Stimulated activated CD4-positive, alpha-beta T cell treated with anti-CD3 and anti-CD28 coated beads, Interleukin-15, amount 100 ng/mL, for 48 hours (primary cell): ENCODE measurements at regions not wholly inside any gene's neighbourhood (a gene's known extent, or its start where the extent isn't known, plus 50 kb on each side); places are given as distances from the start of the nearest gene placed in this dataset.

Source experiments
- DNase-seq, 2 donors: peaks; one replicate each; pipeline ENCODE4 v3.0.0-alpha.2; 2020; ENCODE audit warnings: low read depth in 2 of 2

- no peak for DNase-seq
Measured at GRCh38 chr22:49036513-49036912, 791.2 kb downstream of the BRD1 start.

GRCh38 chr22:49035818-49036457 lies 791.7 kb downstream of the BRD1 start:
- DNase-seq, result no peak

DNA sequence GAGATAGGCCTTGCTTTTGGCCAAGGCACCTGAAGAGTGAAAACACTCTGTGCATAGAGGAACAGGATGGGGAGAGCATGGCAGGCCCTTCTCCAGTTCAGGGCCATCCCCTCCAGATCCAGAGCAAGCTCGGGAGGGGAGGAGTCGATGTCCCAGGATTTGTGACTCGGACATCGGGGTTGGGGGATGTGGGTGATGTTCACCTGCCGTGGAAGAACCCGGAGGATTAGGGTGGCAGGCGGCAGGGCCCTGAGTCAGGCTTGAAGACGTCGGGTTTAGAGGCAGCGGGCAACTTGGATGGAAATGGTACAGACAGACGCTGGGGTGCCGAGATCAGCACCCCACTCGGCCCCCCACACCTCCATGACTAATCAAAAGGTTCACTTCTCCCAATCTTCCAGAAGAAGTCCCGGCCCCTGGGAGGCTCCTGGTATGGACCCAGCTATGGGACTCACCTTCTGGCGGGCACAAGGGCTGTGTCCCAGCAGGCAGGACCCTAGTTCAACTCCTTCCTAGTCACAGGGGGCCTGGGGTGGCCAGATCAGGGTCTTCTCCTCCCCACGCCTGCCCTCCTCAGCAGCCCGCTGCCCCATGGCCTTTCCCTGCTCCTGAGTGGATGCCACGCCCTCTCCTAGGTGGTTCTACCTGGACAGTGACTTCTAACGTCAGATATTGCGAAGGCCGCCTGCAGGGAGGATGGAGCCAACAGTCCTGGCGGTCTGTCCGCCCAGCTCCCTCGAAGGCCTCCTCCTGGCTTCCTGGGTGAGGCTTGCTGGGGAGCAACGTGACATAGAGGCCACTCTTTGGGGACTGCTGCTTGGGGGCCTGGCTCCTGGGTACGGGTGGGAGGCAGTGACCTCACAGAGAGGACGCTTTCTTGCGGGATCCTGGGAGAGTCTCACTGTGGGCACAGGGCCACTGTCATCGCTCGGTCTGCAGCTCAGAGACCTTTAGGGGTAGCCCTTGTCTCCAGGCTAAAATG lies 792.5 kb downstream of the BRD1 start:
- DNase-seq, result no peak

DNA sequence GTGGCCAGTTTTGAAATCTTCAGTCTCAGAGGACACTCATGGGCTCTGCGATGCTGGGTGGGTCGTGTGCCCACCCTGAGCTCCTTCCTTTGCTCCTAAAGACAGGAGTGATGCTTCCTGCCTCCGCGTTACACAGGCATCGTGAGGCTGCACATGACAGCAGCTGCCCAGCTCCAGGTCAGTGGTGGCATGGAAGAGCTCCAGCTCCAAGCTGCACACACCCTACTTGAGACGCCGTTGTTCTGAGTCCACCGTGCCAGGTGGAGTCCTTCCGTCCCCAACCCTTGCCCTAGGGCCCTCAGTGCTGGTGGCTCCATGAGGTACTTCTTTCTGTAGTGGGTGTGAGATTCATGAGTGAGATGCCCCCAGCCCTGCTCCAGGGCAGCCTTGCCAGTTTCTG lies 794.1 kb downstream of the BRD1 start:
- DNase-seq, result no peak

DNA sequence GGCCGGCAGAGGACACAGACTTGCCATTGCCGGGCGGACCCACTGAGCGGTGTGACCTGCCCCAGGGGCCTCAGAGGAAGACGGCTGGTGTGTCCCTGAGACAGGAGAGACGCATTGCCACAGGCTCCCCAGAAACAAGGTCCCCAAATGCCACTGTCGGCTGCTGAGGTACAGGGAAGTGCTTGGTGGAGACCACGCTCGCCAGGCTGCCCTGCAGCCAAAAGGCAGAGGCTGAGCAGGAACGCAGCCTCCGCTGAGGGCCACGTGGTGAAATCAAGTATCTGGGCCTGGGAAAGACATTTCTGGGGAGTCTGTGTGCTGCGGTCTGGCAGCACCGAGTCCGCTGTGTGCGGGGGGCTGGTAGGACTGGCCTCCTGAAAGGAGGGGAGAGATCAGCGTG lies 794.9 kb downstream of the BRD1 start:
- no peak for DNase-seq

GRCh38 chr22:49031746-49032330 lies 795.8 kb downstream of the BRD1 start:
- no peak for DNase-seq

DNA sequence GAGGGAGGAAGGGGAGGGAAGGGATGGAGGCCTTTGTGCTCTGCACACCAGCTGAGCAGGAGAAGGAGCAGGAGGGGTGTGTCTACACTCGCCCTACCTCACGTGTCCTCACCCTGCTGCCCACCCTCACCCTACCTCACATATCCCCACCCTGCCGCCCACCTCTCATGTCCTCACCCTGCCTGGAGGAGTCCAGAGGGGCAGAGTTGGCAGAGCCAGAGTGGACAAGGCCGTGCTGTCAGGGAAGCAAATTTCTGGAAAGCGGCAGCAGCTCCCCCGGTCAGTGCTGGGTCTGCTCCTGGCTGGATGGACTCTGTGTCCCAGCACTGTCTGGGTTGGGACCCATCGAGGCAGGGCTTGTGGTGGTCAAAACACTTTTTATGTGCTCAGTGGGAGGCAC lies 799.6 kb downstream of the BRD1 start:
- DNase-seq, result no peak

- DNase-seq, result no peak
Measured at GRCh38 chr22:49027368-49027670, 800.4 kb downstream of the BRD1 start.

- no peak for DNase-seq
Measured at GRCh38 chr22:49026494-49027367, 800.9 kb downstream of the BRD1 start.

GRCh38 chr22:49025791-49026493 lies 801.7 kb downstream of the BRD1 start:
- no peak for DNase-seq

DNA sequence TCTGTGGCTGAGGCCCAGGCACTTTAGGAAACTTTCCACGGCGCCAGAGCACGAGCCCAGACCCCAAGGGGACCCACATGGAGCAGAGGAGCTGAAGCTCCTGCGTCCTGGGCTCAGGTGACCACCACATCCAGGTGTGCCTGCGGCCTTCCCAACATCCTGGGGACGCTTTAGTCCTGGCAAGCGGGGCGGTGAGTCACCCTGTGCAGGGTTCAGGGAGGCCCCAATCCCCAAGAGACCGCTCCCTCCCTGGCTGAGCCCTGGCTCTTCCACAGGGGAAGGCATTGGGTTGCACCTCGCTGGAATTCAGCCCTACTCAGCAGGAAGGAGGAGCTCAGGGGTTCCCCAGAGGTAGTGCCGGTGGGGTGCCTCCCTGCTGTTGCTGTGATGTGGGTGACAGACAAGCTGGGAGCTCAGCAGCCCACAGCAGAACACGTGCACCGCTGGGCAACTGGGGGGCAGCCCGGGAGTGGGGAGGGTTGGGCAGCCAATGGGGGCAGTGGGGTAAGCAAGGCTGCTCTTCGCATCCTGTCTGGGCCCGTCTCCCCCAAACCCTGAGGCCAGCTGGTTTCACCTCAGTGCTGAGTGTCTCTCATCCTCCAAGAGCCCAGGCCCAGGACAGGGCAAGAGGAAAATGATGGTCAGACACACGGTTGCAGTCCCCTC lies 802.8 kb downstream of the BRD1 start:
- no peak for DNase-seq

DNA sequence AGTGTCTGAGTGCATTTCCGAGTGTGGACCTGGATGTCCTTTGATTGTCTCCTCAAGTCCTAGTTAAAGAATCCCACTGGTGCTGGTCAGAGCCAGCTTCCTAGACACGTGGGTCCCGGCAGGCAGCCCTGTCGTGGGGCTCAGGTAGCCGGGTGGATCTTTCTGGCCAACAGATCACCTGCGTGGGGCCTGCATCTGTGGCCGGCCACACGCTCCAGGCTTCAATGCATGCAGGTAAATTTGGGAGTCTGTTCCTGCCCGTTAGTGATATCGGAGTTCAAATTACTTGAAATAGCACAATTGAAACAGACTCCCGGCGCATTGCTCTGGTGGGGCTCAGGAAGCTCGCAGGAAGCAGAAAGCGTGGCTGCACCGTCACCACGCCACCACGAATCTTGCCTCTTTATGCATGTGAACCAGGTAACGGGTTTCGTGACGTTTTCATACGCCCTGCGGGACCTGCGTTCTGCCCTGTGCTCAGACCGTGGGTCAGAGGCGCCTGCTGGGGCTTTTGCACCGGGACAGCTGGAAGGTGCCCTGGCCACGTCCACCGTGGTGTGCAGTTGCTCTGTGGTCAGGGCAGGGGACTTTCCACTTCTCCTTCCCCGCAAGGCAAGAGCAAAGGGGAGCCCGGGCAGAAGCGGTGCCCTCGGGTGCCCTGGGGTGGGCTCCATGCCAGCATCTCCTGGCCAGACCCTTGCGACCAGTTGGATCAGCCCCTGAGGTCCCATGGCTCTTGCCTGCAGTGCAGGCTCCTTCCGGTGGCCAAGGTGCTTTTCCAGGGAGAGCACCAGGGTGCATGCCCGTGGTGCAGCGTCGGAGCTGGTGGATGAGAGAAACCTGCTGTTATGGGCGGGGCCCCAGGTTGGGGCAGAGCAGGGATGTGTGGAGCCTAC lies 803.5 kb downstream of the BRD1 start:
- DNase-seq, result no peak

GRCh38 chr22:49023161-49023878 lies 804.4 kb downstream of the BRD1 start:
- DNase-seq, result no peak

GRCh38 chr22:49022816-49023160 lies 804.9 kb downstream of the BRD1 start:
- DNase-seq, result no peak

DNA sequence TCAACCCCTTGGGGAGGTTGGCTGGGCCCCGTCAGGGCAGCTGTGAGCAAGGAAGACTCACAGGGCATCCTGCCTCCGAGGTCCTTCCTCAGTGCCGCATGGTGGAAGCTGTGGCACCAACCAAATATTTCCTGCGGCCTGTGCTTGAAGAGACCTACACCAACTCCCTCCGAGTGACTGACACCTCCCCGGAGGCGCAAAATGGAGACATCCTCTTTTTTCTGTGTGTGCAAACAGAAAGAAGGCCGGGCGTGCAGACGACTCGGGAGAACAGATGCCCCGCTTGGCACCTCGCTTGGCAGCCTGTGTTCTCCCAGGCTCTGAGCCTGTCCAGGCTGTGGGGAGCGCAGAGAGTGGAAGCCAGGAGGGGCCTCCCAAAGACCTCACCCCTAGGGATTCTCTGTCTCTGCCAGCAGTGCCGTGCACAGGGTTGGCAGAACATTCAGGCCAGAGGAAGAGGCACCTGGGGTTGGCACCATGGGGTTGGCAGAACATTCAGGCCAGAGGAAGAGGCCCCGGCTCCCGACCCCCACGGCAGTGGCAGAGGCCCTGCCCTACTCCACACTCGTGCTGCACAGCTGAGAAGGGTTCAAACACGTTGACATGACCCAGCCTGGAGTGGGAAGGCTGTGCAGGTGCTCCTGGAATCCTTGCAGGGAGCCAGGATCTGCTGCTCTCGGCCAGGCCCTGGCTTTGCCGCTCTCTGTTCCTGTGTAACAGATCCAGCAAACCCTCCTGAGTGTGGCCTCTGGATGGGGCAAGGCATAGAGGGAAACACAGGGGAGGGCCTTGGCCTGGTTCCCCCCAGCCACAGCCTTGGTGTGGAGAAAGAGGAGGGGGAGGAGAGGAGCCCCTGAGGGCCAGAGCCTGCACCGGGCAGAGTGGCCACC lies 805.5 kb downstream of the BRD1 start:
- DNase-seq, result no peak

- no peak for DNase-seq
Measured at GRCh38 chr22:49021131-49021925, 806.3 kb downstream of the BRD1 start.
